ENCODE measurements at regions not wholly inside any gene's neighbourhood (a gene's known extent, or its start where the extent isn't known, plus 50 kb on each side); places are given as distances from the start of the nearest gene placed in this dataset.

DNA sequence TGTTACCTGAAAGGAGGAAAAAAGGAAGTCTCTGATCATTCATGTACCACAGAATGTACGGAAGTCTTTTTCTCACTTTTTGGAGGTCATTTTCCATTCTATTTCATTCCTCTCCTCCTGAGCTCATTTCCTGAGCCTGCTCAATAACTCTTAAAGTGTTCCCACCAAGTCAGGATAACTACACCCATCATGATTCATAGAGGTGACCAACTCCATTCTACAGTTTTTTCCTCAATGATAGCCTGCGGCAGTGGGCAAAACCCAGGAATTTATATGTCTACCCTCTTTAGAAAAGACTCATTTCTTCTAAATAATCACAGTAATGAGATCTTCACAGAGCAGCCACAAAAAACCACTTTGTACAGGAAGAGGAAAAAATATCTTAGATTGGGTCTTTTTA lies 372.5 kb downstream of the RBM43 start:
- Histone ChIP-seq H3K79me2 (ENCODE audit: insufficient read depth, low read length) (no peaks in the 10 kb centered on the region), H3K27ac (ENCODE audit: low read depth, low read length) (no peak overlapping the region), H3K27me3 (ENCODE audit: insufficient read depth, low read length) (no peaks in the 10 kb centered on the region), H2AFZ (ENCODE audit: low read depth, low read length) (no peak overlapping the region), H3K36me3 (ENCODE audit: insufficient read depth, low read length) (no peaks in the 10 kb centered on the region), H3K4me1 (ENCODE audit: insufficient read depth, low read length) (no peaks in the 10 kb centered on the region), H3K4me3 (ENCODE audit: insufficient read depth, low read depth, low read length) (no peak overlapping the region), H3K9ac (ENCODE audit: low read length) (no peak overlapping the region), H3K9me3 (ENCODE audit: insufficient read depth, low read depth, low read length) (no peaks in the 10 kb centered on the region), H3K4me2 (ENCODE audit: low read length) (no peak overlapping the region), H4K20me1 (ENCODE audit: insufficient read depth, low read length) (no peaks in the 10 kb centered on the region)
- Mint-ChIP-seq H3K4me3 (ENCODE audit: unreplicated experiment) (no peak overlapping the region), H3K27me3 (ENCODE audit: low read depth, unreplicated experiment) (no peaks in the 10 kb centered on the region), H3K36me3 (ENCODE audit: low read depth, unreplicated experiment) (no peaks in the 10 kb centered on the region), H3K27ac (ENCODE audit: unreplicated experiment) (no peak overlapping the region), H3K4me1 (ENCODE audit: low read depth, unreplicated experiment) (no peaks in the 10 kb centered on the region), H3K9me3 (ENCODE audit: unreplicated experiment) (no peaks in the 10 kb centered on the region)
- no peak for FAIRE-seq
- TF ChIP-seq EZH2 (IDR thresholded peaks at IDR 0.05; ENCODE audit: insufficient read depth, low read length) (no peak), CTCF (IDR thresholded peaks at IDR 0.05; ENCODE audit: insufficient read depth, low read depth, low read length) (no peak)
- DNase-seq (ENCODE audit: low read depth) = peak; percentile 47

DNA sequence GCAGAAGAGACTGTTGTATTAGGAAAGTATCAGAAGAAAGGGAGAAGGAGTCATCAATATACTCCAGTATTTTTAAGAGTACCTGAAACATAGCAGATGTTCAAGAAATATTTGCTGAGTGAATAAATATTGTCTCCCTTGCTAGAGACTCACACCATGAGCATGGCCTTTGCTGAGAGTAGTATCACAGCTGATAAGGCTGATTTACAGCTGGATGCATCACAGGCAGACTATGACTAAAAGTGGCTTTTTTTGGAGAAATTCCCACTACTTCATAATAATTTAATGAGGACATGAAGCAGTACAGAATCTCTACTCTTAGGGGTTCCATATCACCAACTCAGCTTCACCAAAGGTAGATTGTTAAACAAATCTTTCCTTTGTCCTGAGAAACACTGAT lies 373.3 kb downstream of the RBM43 start:
- Histone ChIP-seq H3K4me2 (ENCODE audit: low read length) (no peak overlapping the region), H3K4me3 (ENCODE audit: insufficient read depth, low read depth, low read length) (no peak overlapping the region), H3K4me1 (ENCODE audit: insufficient read depth, low read length) (no peaks in the 10 kb centered on the region), H3K79me2 (ENCODE audit: insufficient read depth, low read length) (no peaks in the 10 kb centered on the region), H3K27ac (ENCODE audit: low read depth, low read length) (no peak overlapping the region), H3K9me3 (ENCODE audit: insufficient read depth, low read depth, low read length) (no peaks in the 10 kb centered on the region), H4K20me1 (ENCODE audit: insufficient read depth, low read length) (no peaks in the 10 kb centered on the region), H3K9ac (ENCODE audit: low read length) (no peak overlapping the region), H3K36me3 (ENCODE audit: insufficient read depth, low read length) (no peaks in the 10 kb centered on the region), H2AFZ (ENCODE audit: low read depth, low read length) (no peak overlapping the region), H3K27me3 (ENCODE audit: insufficient read depth, low read length) (no peaks in the 10 kb centered on the region)
- Mint-ChIP-seq H3K36me3 (ENCODE audit: low read depth, unreplicated experiment) (no peaks in the 10 kb centered on the region), H3K4me3 (ENCODE audit: unreplicated experiment) (no peak overlapping the region), H3K27me3 (ENCODE audit: low read depth, unreplicated experiment) (no peaks in the 10 kb centered on the region), H3K27ac (ENCODE audit: unreplicated experiment) (no peak overlapping the region), H3K9me3 (ENCODE audit: unreplicated experiment) (no peaks in the 10 kb centered on the region), H3K4me1 (ENCODE audit: low read depth, unreplicated experiment) (no peaks in the 10 kb centered on the region)
- DNase-seq (ENCODE audit: low read depth) (peak; percentile 64), FAIRE-seq (peak; percentile 29)
- no peak for TF ChIP-seq CTCF (IDR thresholded peaks at IDR 0.05; ENCODE audit: insufficient read depth, low read depth, low read length)
- TF ChIP-seq EZH2 (IDR thresholded peaks at IDR 0.05; ENCODE audit: insufficient read depth, low read length) = no peak

GRCh38 chr2:150887926-150888325 lies 373.7 kb downstream of the RBM43 start:
- Histone ChIP-seq H2AFZ (ENCODE audit: low read depth, low read length) (no peak overlapping the region), H3K27me3 (ENCODE audit: insufficient read depth, low read length) (no peaks in the 10 kb centered on the region), H3K27ac (ENCODE audit: low read depth, low read length) (no peak overlapping the region), H3K4me1 (ENCODE audit: insufficient read depth, low read length) (no peaks in the 10 kb centered on the region), H3K79me2 (ENCODE audit: insufficient read depth, low read length) (no peaks in the 10 kb centered on the region), H3K9me3 (ENCODE audit: insufficient read depth, low read depth, low read length) (no peaks in the 10 kb centered on the region), H3K36me3 (ENCODE audit: insufficient read depth, low read length) (no peaks in the 10 kb centered on the region), H3K9ac (ENCODE audit: low read length) (no peak overlapping the region), H4K20me1 (ENCODE audit: insufficient read depth, low read length) (no peaks in the 10 kb centered on the region), H3K4me3 (ENCODE audit: insufficient read depth, low read depth, low read length) (no peak overlapping the region), H3K4me2 (ENCODE audit: low read length) (no peak overlapping the region)
- DNase-seq (ENCODE audit: low read depth) (no peak), FAIRE-seq (no peak)
- no peaks in the 10 kb centered on the region for H3K27me3 Mint-ChIP-seq (ENCODE audit: low read depth, unreplicated experiment)
- TF ChIP-seq CTCF (IDR thresholded peaks at IDR 0.05; ENCODE audit: insufficient read depth, low read depth, low read length) (no peak), EZH2 (IDR thresholded peaks at IDR 0.05; ENCODE audit: insufficient read depth, low read length) (no peak)
- H3K27ac Mint-ChIP-seq (ENCODE audit: unreplicated experiment) = no peak overlapping the region
- H3K4me1 Mint-ChIP-seq (ENCODE audit: low read depth, unreplicated experiment) = no peaks in the 10 kb centered on the region
- no peaks in the 10 kb centered on the region for H3K9me3 Mint-ChIP-seq (ENCODE audit: unreplicated experiment)
- H3K36me3 Mint-ChIP-seq (ENCODE audit: low read depth, unreplicated experiment) = no peaks in the 10 kb centered on the region
- no peak overlapping the region for H3K4me3 Mint-ChIP-seq (ENCODE audit: unreplicated experiment)

Data from astrocyte (in vitro differentiated cells and primary cell).